Lung (tissue), 11 donors: ENCODE measurements at regions not wholly inside any gene's neighbourhood (a gene's known extent, or its start where the extent isn't known, plus 50 kb on each side); places are given as distances from the start of the nearest gene placed in this dataset.
A peak's percentile ranks its signal among the peaks of the same experiment; 100 is the strongest.

Source experiments
- ATAC-seq: fragments of 200-7000 bp; cut with Tn5 transposase; one replicate; pipeline ENCODE4 v1.9.1; 2020; ENCODE audit warnings: moderate number of reproducible peaks; ENCODE audit not compliant: insufficient read depth, low FRiP score
- DNase-seq, 3 donors: peaks; one replicate each; pipeline ENCODE4 v3.0.0-alpha.2; 2013 to 2017
- H3K27ac ChIP-seq, 2 donors: one replicate each; pipeline ENCODE4 v1.5.1; 2013; ENCODE audit warnings: mild to moderate bottlenecking in 2 of 2, moderate library complexity in 2 of 2, control low read depth in 1 of 2, inconsistent platforms in 1 of 2, low read depth in 1 of 2, low read length in 1 of 2
- H3K27me3 ChIP-seq, 3 donors: one replicate each; pipeline ENCODE4 v1.5.1; 2013; ENCODE audit warnings: low read length in 2 of 3; ENCODE audit not compliant: control insufficient read depth in 3 of 3, insufficient read depth in 3 of 3
- H3K36me3 ChIP-seq, 4 donors: one replicate each; pipeline ENCODE4 v1.5.1; 2013; ENCODE audit warnings: low read length in 4 of 4, mild to moderate bottlenecking in 1 of 4, moderate library complexity in 1 of 4; ENCODE audit not compliant: control insufficient read depth in 4 of 4, insufficient read depth in 4 of 4
- H3K4me1 ChIP-seq, 5 donors: one replicate each; pipeline ENCODE4 v1.5.1; 2013; ENCODE audit warnings: low read length in 5 of 5, mild to moderate bottlenecking in 2 of 5, moderate library complexity in 1 of 5; ENCODE audit not compliant: control insufficient read depth in 5 of 5, insufficient read depth in 5 of 5
- H3K4me3 ChIP-seq: one replicate; pipeline ENCODE4 v1.5.1; 2013; ENCODE audit warnings: mild to moderate bottlenecking, control low read depth, moderate library complexity
- H3K9ac ChIP-seq, 2 donors: one replicate each; pipeline ENCODE4 v1.5.1; 2013; ENCODE audit warnings: low read length in 2 of 2, control low read depth in 1 of 2; ENCODE audit not compliant: insufficient read depth in 1 of 2
- H3K9me3 ChIP-seq, 4 donors: one replicate each; pipeline ENCODE4 v1.5.1; 2013; ENCODE audit warnings: low read length in 3 of 4, mild to moderate bottlenecking in 1 of 4, moderate library complexity in 1 of 4; ENCODE audit not compliant: control insufficient read depth in 4 of 4, insufficient read depth in 3 of 4
- WGBS, 2 donors: extraction: QIAGEN DNeasy Blood & Tissue Kit; methylation state at CpG; one replicate each; pipeline ENCODE4 v1.1.7; 2013; 5-methylcytosine and 5-hydroxymethylcytosine counted together
- TF ChIP-seq, protein P1 (sequence below): IDR thresholded peaks from 2 replicates; pipeline ENCODE4 v1.5.1; 2012; ENCODE audit warnings: mild to moderate bottlenecking; ENCODE audit errors: control extremely low read depth, extremely low read depth
- donor health status: control.
- donor health status: control.
- donor health status: Bipolar disorder and iron deficiency.
- donor health status: healthy.
- donor health status: DM: yes; HTN: yes; CAD: no.

DNA sequence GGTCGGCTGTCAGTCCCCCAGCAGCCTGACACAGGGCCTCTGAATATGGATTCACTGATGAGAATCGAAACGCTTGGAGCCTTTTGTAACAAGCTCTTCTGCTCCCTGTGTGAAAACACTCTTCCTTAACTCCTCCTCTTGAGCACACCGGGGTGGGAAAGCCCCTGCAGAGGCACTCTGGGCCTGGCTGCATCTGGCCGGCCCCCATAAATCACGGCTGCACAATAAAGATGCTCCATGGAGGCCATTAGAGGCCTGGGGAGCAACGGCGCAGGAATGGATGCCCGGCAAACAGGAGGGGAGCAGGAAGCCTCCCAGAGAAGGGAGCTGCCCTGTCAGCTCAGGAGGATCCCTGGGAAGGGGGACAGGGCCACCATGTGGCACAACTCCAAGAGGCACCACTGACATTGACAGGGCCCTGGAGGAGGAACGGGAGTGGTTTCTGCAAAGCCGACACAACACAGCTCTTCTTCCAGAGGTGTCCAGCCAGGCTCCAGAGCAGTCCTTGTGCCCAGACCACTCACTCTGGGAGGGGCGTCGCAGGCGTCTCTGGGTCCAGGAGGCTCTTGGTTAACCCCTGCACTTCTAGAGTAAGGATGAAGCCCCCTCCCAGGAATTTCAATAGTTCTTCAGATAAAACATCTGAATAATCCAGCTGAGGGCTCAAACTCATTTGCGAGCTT lies 509.3 kb upstream of the PPP2R3A start:
- peaks cover 0 to 5% (median 0%) of the 10 kb centered on the region in 3 donors for H3K27me3 ChIP-seq
- no peak overlapping the region for H3K9ac ChIP-seq
- TF ChIP-seq, protein P1, sequence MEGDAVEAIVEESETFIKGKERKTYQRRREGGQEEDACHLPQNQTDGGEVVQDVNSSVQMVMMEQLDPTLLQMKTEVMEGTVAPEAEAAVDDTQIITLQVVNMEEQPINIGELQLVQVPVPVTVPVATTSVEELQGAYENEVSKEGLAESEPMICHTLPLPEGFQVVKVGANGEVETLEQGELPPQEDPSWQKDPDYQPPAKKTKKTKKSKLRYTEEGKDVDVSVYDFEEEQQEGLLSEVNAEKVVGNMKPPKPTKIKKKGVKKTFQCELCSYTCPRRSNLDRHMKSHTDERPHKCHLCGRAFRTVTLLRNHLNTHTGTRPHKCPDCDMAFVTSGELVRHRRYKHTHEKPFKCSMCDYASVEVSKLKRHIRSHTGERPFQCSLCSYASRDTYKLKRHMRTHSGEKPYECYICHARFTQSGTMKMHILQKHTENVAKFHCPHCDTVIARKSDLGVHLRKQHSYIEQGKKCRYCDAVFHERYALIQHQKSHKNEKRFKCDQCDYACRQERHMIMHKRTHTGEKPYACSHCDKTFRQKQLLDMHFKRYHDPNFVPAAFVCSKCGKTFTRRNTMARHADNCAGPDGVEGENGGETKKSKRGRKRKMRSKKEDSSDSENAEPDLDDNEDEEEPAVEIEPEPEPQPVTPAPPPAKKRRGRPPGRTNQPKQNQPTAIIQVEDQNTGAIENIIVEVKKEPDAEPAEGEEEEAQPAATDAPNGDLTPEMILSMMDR, result no peak
- WGBS, 2 donors, result 31 to 55% methylated on average over 15 of the region's 15 CpGs
- H3K27ac ChIP-seq, result no peak overlapping the region
- H3K9me3 ChIP-seq, result peaks cover 0 to 8% (median 0%) of the 10 kb centered on the region in 4 donors
- H3K36me3 ChIP-seq, result no peaks in the 10 kb centered on the region
- no peak overlapping the region for H3K4me3 ChIP-seq
- DNase-seq, result peak; percentile 0 to 18 (median 11)
- ATAC-seq, result no peak
- no peaks in the 10 kb centered on the region for H3K4me1 ChIP-seq

DNA sequence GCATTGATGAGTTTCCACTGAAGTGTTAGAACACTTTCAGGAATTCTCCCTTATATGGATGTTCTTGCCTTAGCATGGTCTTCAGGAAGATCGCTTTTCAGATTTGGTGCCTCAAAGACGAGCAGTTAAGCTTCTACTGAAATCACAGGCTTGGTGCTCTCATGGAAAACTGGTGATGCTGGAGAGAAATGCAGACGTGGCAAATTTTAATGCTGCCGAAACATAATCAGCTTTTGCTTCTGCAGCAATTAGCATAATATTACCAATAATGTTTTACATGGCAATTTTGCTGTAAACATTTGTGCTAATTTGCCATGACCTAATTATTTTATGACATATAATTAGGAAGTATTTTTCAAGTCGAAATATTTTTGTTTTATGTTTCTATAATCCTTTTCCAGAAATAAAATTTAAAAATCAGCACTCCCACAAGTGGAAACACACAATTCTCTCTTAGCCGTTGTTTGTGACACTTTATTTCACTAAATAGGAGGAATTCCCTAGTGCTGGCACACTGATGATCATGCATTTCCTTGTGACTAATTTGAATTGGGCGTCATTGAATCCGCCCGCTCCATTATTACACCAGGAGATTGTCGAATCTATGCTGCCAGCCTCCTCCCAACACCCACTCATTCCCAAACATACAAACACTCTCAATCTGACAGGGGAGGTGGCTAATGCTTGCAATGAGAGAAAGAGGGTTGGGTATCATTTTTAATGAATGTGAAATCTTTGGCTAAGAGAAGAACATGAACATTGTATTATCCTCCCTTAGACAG lies 506.8 kb upstream of the PPP2R3A start:
- Histone ChIP-seq H3K4me1 (no peaks in the 10 kb centered on the region), H3K9me3 (peaks cover 0 to 8% (median 0%) of the 10 kb centered on the region in 4 donors), H3K36me3 (no peaks in the 10 kb centered on the region), H3K9ac (no peak overlapping the region), H3K4me3 (no peak overlapping the region), H3K27me3 (peaks cover 0 to 5% (median 0%) of the 10 kb centered on the region in 3 donors), H3K27ac (no peak overlapping the region)
- DNase-seq, result no peak
- TF ChIP-seq, protein P1, result no peak
- 81 to 84% methylated on average over 10 of the region's 10 CpGs for WGBS, 2 donors
- no peak for ATAC-seq

DNA sequence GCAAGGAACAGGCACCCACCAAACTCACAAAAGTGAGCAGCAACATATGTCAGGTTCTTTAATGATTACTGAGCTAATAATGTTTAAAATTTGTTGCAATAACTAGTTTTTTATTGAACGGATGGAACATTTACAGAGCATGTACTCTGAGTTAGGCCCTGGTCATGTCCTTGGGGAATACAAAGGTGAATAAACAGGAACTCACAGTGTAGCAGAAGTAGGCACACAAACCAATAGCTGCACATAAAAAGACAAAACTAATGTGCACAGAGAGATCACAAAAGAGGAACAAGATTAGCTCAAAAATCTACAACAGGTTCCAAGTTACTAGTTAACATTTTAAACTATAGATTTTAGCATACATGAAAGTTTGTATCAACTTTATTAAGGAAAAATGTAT lies 505.3 kb upstream of the PPP2R3A start:
- no peak for ATAC-seq
- no peak for DNase-seq
- TF ChIP-seq, protein P1, result no peak
- Histone ChIP-seq H3K36me3 (no peaks in the 10 kb centered on the region), H3K27me3 (peaks cover 0 to 5% (median 0%) of the 10 kb centered on the region in 3 donors), H3K9ac (no peak overlapping the region), H3K4me1 (no peaks in the 10 kb centered on the region), H3K27ac (no peak overlapping the region), H3K4me3 (no peak overlapping the region), H3K9me3 (peaks cover 0 to 2% (median 0%) of the 10 kb centered on the region in 4 donors)
- 78 to 87% methylated on average over 1 of the region's 1 CpG for WGBS, 2 donors
